Prostate gland (tissue), 2 donors: ENCODE measurements at regions not wholly inside any gene's neighbourhood (a gene's known extent, or its start where the extent isn't known, plus 50 kb on each side); places are given as distances from the start of the nearest gene placed in this dataset.
"Not testable (repeated sequence)": the region's sequence is repeated elsewhere in the genome, so short reads cannot be mapped to it uniquely, and the experiment has no call there.

Source experiments
- DNase-seq: peaks from one replicate; pipeline ENCODE4 v3.0.0-alpha.2; 2019; ENCODE audit warnings: low spot score
- H3K27ac ChIP-seq, 2 donors: fragments of 200-600 bp; sonication (generic); 2 replicates each; pipeline ENCODE4 v1.5.1; 2017 to 2019
- H3K27me3 ChIP-seq: fragments of 200-600 bp; sonication (generic); replicated peaks from 2 replicates; pipeline ENCODE4 v1.5.1; 2019; ENCODE audit not compliant: insufficient read depth
- H3K36me3 ChIP-seq, 2 donors: fragments of 200-600 bp; sonication (generic); 1 replicate in 1 of 2; 2 replicates in 1 of 2; pipeline versions ENCODE4 v1.5.1 to v1.8.1; 2017 to 2019
- H3K4me1 ChIP-seq: fragments of 200-600 bp; sonication (generic); replicated peaks from 2 replicates; pipeline ENCODE4 v1.5.1; 2019
- H3K4me3 ChIP-seq, 2 donors: fragments of 200-600 bp; sonication (generic); 2 replicates each; pipeline ENCODE4 v1.5.1; 2017 to 2019
- H3K9me3 ChIP-seq: fragments of 200-600 bp; sonication (generic); 2 replicates; pipeline ENCODE4 v1.5.1; 2017
- POLR2A ChIP-seq: fragments of 450-650 bp; IDR thresholded peaks from one replicate; pipeline ENCODE4 v1.6.1; 2016; ENCODE audit warnings: antibody characterized with exemption, mild to moderate bottlenecking
- POLR2AphosphoS5 ChIP-seq: sonication (generic); formaldehyde crosslinking; IDR thresholded peaks from one replicate; pipeline ENCODE4 v1.6.1; 2017; ENCODE audit warnings: antibody characterized with exemption
- WGBS: methylation state at CpG from one replicate; pipeline ENCODE4 v1.1.5; 2018; 5-methylcytosine and 5-hydroxymethylcytosine counted together
- intact Hi-C: fragments of 100-400 bp; cut with DNase I; formaldehyde crosslinking; loops from one replicate; pipeline ENCODE4 v1.14.2; 2022
- TF ChIP-seq, protein P1 (sequence below), 4 experiments: fragments of 200-600 bp in 2 of 4; fragments of 450-650 bp in 2 of 4; sonication (generic) in 2 of 4; IDR thresholded peaks; 1 replicate in 3 of 4; 2 replicates in 1 of 4; pipeline ENCODE4 v1.5.1; 2016 to 2019; ENCODE audit warnings: antibody characterized with exemption in 4 of 4, mild to moderate bottlenecking in 2 of 4, moderate library complexity in 2 of 4

DNA sequence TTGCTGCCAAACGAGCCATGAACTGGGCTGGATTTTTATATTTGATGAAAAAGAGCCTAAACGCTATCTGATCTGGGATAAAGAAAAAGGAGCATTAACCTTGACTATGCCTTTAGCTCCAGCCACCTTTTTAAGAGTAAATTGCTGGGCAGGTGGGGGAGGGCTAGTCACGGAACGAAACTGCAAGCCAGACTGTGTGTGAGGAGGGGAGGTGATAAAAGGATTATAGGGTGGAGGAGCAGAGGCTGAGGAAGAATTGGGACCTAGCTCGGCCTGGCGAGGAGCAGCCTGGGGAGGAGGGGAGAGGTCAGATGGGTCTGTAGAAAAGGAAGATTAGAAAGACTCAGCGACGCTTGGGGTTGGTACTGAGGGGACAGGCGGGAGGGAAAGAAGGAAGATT is 183.1 kb downstream of the CD83 start:
- H3K4me3 ChIP-seq, H3K36me3 ChIP-seq, DNase-seq, H3K27ac ChIP-seq, H3K4me1 ChIP-seq, H3K9me3 ChIP-seq, H3K27me3 ChIP-seq, intact Hi-C loops: not testable (repeated sequence)
- 85% methylated on average over 5 of the region's 9 CpGs for WGBS

DNA sequence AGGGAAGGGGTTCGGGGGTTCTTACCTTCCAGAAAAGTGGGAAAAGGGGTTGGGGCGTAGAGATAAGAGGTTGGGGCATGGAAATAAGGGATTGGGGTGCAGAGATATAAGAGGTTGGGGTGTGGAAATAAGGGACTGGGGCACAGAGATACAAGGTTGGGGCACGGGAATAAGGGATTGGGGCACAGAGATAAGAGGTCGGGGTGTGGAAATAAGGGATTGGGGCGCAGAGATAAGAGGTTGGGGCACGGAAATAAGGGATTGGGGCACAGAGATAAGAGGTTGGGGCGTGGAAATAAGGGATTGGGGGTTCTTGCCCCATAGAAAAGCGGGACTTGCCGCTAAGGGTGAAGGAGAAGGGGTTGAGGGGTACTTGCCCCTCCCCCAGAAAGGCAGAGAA is 183.9 kb downstream of the CD83 start:
- 93% methylated on average over 9 of the region's 9 CpGs for WGBS
- H3K4me3 ChIP-seq, H3K4me1 ChIP-seq, intact Hi-C loops, H3K27ac ChIP-seq, H3K36me3 ChIP-seq, H3K9me3 ChIP-seq, DNase-seq, H3K27me3 ChIP-seq: not testable (repeated sequence)

DNA sequence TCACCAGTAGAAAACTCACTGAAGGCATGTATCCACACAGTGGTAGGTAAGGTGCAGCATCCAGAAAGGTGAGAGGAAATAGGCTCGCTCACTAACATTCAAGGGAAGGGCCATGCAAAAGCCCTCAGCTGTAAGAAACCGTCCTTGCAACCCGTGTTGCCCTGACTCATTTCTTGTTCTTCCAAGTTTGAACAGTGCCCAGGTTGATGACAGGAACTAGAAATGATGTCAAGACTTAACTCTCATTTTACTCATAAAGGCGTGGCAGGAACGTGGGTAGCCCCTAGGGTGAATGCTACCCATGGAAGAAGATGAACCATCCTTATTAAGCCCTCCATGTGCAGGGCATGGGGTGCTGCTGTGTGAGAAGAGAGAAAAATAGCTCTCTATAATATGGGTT is 187.6 kb downstream of the CD83 start:
- TF ChIP-seq, protein P1, sequence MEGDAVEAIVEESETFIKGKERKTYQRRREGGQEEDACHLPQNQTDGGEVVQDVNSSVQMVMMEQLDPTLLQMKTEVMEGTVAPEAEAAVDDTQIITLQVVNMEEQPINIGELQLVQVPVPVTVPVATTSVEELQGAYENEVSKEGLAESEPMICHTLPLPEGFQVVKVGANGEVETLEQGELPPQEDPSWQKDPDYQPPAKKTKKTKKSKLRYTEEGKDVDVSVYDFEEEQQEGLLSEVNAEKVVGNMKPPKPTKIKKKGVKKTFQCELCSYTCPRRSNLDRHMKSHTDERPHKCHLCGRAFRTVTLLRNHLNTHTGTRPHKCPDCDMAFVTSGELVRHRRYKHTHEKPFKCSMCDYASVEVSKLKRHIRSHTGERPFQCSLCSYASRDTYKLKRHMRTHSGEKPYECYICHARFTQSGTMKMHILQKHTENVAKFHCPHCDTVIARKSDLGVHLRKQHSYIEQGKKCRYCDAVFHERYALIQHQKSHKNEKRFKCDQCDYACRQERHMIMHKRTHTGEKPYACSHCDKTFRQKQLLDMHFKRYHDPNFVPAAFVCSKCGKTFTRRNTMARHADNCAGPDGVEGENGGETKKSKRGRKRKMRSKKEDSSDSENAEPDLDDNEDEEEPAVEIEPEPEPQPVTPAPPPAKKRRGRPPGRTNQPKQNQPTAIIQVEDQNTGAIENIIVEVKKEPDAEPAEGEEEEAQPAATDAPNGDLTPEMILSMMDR (IDR thresholded peaks at IDR 0.05), result no peak
- no peak for TF ChIP-seq POLR2A
- TF ChIP-seq POLR2AphosphoS5, result no peak
- Histone ChIP-seq H3K4me1 (no peaks in the 10 kb centered on the region), H3K4me3 (no peak overlapping the region), H3K36me3 (no peaks in the 10 kb centered on the region), H3K27ac (no peak overlapping the region), H3K9me3 (no peaks in the 10 kb centered on the region), H3K27me3 (no peaks in the 10 kb centered on the region)
- WGBS, result 90% methylated on average over 5 of the region's 5 CpGs
- intact Hi-C loops, result no loop called here
- no peak for DNase-seq

DNA sequence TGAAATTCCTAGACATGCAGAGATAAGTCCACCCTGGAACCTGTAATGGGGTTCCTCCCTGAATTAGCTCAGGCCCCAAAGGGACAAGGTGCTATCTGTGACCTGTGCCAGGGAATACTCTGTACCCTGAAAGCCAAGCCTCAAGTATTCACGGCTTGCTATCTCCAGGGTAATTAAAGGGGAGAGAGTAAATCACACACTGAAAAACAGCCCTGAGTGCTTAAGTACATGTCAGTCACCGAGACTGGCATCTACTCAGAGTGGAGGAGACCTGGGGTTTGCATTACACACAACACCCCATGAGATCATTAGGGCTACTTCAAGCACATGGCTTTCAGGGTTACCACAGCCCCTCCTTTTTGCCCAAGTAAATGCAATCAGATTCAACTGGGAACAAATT is 188.1 kb downstream of the CD83 start:
- no peaks in the 10 kb centered on the region for H3K9me3 ChIP-seq
- intact Hi-C loops, result no loop called here
- H3K27ac ChIP-seq, result no peak overlapping the region
- H3K27me3 ChIP-seq, result no peaks in the 10 kb centered on the region
- no peak for DNase-seq
- TF ChIP-seq, protein P1 (IDR thresholded peaks at IDR 0.05), result no peak
- TF ChIP-seq POLR2A (no peak), POLR2AphosphoS5 (no peak)
- H3K4me1 ChIP-seq, result no peaks in the 10 kb centered on the region
- H3K4me3 ChIP-seq, result no peak overlapping the region
- no peaks in the 10 kb centered on the region for H3K36me3 ChIP-seq
- WGBS, result 100% methylated on average over 2 of the region's 2 CpGs

DNA sequence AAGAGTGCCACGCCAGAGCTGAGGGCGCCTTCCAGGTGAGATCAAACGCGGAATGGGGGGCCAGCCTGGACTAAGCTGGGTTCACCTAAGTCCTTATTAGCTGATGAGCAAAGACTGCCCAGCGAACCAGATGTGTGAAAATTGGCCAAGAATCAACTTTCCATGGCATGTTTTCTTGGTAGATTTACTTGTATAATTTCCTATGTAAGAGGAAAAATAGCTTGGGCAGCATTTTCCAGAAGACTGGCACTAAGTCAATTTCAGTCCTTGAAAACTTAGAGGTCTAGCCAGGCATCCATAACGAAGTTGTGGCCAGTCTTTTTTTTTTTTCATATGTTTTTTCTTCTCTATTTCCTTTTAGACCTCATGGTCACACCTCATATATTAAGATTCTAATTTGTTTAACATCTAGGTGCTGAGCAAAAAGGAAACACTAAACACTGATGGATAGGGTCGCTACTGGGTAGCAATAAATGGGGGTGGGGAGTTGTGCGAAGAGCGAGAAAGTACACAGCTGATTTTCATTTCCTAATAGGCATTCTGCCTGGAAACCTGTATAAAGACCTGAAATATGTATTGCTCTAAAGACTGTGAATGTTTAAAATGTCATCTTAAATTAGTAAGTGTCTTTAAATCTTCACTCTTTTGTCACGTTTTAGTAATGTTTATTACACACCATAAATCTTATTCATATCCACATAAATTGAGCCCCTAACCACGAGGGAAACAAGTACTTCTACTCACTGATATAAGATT is 188.8 kb downstream of the CD83 start:
- Histone ChIP-seq H3K27me3 (no peaks in the 10 kb centered on the region), H3K4me1 (no peaks in the 10 kb centered on the region), H3K36me3 (no peaks in the 10 kb centered on the region), H3K4me3 (no peak overlapping the region), H3K9me3 (no peaks in the 10 kb centered on the region), H3K27ac (no peak overlapping the region)
- TF ChIP-seq, protein P1 (IDR thresholded peaks at IDR 0.05), result no peak
- TF ChIP-seq POLR2AphosphoS5 (no peak), POLR2A (no peak)
- intact Hi-C loops, result no loop called here
- no peak for DNase-seq
- WGBS, result 65% methylated on average over 11 of the region's 11 CpGs

DNA sequence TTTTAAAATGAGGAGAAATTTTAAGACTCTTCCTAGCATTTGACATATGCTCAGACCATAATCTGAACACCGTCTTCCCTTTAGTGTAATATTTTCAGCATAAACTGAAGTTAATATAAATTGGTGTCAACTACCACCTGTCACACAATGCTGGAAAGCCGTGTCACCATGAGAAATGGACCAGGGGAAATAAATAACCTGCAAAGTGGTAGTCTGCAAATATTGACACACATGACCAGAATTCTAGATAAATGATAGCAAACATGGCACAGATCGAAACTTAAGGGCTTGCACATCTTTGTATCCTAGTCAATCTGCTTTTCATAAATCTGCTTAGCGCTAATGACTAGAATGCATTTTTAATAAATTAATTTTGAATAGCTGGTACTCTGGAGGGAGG is 191.9 kb downstream of the CD83 start:
- no peak for DNase-seq
- no peak for TF ChIP-seq POLR2AphosphoS5
- TF ChIP-seq, protein P1 (IDR thresholded peaks at IDR 0.05), result no peak
- TF ChIP-seq POLR2A, result no peak
- no peaks in the 10 kb centered on the region for H3K9me3 ChIP-seq
- H3K36me3 ChIP-seq, result no peaks in the 10 kb centered on the region
- no peaks in the 10 kb centered on the region for H3K27me3 ChIP-seq
- no peak overlapping the region for H3K4me3 ChIP-seq
- 73% methylated on average over 4 of the region's 4 CpGs for WGBS
- no peak overlapping the region for H3K27ac ChIP-seq
- intact Hi-C loops, result no loop called here
- H3K4me1 ChIP-seq, result no peaks in the 10 kb centered on the region
